GM10248 (cell line): ENCODE measurements at regions not wholly inside any gene's neighbourhood (a gene's known extent, or its start where the extent isn't known, plus 50 kb on each side); places are given as distances from the start of the nearest gene placed in this dataset.

Experiments used
- CTCF ChIA-PET: fragments of 300-600 bp; sonication (Branson Sonifier 250); formaldehyde crosslinking; extraction: SDS; loops from one replicate; lab custom pipeline; 2021; ENCODE audit warnings: antibody characterized with exemption; lab: Yijun Ruan, JAX
- POLR2A ChIA-PET: fragments of 350-650 bp; sonication (Branson Sonifier 250); formaldehyde crosslinking; extraction: SDS; loops from one replicate; lab custom pipeline; 2020; ENCODE audit warnings: antibody characterized with exemption; lab: Yijun Ruan, JAX
- DNase-seq: peaks from one replicate; pipeline ENCODE4 v3.0.0; 2012; ENCODE audit errors: extremely low spot score
- TF ChIP-seq, protein P1 (sequence below): IDR thresholded peaks from 2 replicates; pipeline ENCODE4 v1.5.1; 2012; ENCODE audit warnings: mild to moderate bottlenecking, low read depth; ENCODE audit errors: extremely low read depth, missing control alignments, control extremely low read depth

DNA sequence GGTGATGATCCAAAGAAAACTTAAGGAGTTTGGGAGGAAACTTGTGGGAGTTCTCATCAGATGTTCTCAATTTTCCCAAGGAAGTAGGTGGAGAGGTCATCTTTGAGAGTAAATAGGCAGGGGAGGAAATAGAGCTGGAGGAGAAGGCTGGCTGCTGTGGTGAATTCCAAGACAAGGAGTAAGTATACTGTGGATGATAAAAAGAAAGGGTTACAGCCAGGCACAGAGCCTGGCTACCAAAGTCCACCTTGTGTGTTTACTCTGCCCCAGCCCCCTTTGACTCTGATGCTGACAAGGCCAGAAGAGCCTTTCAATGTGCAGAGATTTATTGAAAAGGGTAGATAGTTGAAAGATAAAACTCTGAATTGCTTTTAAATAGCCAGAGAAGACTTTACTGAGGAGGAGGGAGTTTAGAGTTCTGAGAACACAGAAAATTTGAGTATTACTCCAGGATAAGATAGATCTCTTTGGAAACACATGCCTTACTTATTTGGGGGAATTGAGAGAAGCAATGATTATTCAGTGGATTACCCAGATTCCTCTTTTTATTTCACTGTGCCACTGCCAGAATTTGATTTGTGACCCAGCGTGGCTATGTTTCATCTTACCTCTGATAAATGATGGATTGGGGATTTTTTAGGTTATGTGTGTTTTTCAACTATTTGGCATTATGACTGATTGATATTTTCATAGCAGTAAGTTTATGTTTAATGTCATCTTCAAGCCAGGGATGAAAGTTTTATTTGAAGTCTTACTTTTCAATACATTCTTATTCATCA, 182.6 kb upstream of the JAG1 start:
- CTCF ChIA-PET: no interaction called here

DNA sequence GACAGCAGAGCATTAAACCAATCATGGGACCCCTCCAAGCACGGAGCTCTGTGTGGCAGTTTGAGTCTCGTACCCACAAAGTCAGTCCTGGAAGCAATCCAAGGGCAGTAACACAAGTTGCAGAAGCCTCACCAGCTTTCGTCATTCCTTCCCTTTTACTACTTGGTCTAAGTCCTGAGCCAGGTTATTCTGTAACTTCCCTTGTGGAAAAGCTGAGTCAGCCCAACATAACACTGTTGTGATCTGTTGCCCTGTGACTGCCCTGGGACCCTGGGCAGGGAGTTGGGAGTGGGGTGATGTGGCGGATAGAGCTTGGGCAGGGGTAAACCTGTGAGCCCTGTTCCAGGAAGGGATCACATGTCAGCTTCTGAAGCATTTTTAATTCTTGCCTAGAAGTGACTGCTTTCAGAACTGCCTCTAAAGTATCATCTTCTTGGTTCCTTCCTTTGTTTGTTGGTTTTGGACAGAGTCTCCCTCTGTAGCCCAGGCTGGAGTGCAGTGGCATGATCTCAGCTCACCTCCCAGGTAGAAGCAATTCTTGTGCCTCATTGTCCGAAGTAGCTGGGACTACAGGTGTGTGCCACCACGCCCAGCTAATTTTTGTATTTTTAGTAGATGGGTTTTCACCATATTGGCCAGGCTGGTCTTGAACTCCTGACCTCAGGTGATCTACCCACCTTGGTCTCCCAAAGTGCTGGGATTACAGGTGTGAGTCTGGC, 183.7 kb upstream of the JAG1 start:
- CTCF ChIA-PET: no interaction called here
- TF ChIP-seq, protein P1, sequence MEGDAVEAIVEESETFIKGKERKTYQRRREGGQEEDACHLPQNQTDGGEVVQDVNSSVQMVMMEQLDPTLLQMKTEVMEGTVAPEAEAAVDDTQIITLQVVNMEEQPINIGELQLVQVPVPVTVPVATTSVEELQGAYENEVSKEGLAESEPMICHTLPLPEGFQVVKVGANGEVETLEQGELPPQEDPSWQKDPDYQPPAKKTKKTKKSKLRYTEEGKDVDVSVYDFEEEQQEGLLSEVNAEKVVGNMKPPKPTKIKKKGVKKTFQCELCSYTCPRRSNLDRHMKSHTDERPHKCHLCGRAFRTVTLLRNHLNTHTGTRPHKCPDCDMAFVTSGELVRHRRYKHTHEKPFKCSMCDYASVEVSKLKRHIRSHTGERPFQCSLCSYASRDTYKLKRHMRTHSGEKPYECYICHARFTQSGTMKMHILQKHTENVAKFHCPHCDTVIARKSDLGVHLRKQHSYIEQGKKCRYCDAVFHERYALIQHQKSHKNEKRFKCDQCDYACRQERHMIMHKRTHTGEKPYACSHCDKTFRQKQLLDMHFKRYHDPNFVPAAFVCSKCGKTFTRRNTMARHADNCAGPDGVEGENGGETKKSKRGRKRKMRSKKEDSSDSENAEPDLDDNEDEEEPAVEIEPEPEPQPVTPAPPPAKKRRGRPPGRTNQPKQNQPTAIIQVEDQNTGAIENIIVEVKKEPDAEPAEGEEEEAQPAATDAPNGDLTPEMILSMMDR: no peak
- no peak for DNase-seq
- POLR2A ChIA-PET: no interaction called here

More for the DNA sequence above, 182.6 kb upstream of the JAG1 start:
- DNase-seq: no peak
- POLR2A ChIA-PET: no interaction called here
- TF ChIP-seq, protein P1: no peak

DNA sequence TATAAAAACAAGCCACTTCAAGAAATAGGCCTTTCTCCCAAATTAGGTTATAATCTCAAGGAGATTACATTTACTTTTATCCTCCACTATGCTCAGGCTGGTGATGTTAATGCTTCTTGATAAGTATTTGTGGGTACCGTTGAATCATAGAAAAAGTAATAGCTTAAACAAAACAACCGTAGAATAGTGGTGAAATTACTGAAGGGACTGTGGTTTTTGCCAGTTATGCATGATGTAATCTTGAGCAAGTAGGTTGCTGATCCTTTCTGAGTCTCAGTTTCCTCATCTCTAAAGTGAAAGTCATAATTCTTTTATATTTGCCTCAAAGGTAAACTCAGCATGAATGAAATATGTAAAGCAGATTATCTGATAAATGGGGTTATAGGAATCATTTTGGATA, 187.3 kb upstream of the JAG1 start:
- no peak for DNase-seq
- ChIA-PET POLR2A (no interaction called here), CTCF (no interaction called here)

DNA sequence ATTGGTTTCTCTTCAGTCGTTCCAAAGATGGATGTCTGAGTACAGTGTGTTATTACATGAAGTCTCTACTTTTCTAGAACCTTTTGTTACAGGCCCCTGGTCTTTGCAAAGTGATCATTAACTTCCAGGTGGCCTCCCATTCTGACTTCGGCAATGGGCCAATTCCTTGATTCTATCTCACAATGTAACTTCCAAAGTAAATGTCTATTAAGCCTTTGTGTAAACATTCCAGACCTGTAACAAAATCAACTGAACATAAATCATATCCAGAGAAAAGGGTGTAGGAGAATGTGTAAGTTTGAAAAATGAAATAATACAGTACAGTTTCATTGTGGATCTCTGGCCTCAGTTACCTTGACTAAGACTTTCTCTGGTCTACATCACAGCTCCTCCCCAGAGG, 187.8 kb upstream of the JAG1 start:
- ChIA-PET POLR2A (no interaction called here), CTCF (no interaction called here)
- TF ChIP-seq, protein P1: no peak
- DNase-seq: no peak

More for the DNA sequence above, 187.3 kb upstream of the JAG1 start:
- TF ChIP-seq, protein P1: no peak

DNA sequence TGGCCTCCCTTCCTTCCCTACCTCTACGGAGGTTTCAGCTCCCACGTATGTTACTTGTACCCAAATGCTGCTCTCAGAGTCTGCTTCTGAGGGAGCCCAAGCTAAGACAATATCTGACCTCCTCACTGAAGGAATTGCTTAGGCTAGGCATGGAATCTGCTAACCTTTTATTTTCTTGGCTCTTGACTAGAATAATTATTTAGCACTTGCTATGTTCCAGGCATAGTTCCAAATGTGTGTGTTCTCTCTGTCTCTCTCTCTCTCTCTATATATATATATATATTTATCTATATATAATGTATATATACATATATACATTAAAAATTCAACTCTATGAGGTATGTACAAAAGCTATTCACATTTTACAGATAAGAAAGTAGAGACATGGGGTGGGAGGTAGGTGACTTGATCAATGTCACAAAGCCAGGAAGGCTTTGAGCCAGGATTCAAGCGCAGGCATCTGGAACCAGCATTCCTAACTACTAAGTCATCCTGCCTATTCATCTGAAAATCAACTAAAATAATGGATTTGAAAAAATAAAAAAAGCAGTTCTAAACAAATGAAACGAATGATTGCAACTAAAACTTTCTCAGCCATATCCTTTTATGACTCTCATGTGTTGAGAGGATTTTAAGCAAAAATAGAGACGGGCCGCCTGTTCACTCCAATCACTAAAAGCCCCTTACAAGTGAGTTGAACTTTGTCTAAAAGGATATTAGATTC, 189.7 kb upstream of the JAG1 start:
- ChIA-PET POLR2A (no interaction called here), CTCF (interaction anchor here (1.3 kb wide), 1 partner anchor 15 kb away, joined by 3 read pairs; no protein-coding TSS in a partner anchor)
- DNase-seq: no peak
- TF ChIP-seq, protein P1: no peak

DNA sequence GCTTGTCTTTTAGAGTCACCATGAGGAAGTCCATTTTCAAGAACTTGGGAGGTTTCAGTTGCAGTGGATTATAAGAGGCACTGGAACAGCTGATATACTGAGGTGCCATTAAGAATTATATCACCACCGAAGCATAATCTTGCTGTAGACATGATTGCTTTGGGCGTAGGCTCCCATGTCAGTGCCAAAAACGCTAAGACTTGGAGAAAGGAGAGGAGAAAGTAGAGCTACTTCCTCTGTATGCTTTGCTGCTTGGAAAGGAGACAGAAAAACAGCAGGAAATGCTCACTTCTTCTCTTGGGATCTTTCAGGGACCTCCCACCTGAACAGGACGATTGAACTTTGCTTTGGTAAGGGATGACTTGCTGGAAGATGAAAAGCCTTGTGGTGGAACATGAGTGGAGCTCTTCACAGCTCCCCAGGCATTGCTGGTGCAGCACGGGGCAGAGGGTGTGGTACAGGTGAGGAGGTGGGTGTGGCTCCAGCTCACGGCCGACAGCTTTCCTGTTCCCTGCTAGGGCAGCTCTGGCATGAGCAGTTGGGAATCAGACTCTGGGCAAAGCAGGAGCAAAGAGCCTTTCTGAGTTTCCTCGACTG, 190.4 kb upstream of the JAG1 start:
- TF ChIP-seq, protein P1: no peak
- POLR2A ChIA-PET: no interaction called here
- DNase-seq: no peak
- CTCF ChIA-PET: no interaction called here
